DMS114 treated with DMSO at 0.1 percent for 48 hours (cell line): ENCODE measurements at regions not wholly inside any gene's neighbourhood (a gene's known extent, or its start where the extent isn't known, plus 50 kb on each side); places are given as distances from the start of the nearest gene placed in this dataset.

Experiments
- DNase-seq: peaks from one replicate; lab custom pipeline; 2025; ENCODE audit not compliant: unreplicated experiment; lab: John Stamatoyannopoulos, UW

DNA sequence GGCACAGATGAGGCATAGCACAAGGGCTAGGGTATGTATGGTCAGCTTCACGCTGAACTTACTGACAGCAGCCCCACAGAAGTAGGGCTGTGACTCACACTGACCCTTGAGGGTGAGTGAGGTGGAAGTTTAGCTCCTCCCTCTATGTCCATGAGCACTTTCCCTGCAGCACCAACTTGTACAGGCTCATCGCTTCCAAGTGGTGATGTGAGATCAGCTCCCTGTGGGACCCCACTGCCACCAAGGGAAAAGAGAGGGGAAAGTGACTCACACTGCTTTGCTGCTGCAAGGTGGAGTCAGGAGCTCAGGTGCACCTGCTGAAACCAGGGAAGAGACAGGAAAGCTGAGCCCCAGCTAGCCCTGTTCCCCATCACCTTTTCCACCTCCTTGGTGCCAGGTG lies 91.5 kb downstream of the TEX51 start:
- no peak for DNase-seq

DNA sequence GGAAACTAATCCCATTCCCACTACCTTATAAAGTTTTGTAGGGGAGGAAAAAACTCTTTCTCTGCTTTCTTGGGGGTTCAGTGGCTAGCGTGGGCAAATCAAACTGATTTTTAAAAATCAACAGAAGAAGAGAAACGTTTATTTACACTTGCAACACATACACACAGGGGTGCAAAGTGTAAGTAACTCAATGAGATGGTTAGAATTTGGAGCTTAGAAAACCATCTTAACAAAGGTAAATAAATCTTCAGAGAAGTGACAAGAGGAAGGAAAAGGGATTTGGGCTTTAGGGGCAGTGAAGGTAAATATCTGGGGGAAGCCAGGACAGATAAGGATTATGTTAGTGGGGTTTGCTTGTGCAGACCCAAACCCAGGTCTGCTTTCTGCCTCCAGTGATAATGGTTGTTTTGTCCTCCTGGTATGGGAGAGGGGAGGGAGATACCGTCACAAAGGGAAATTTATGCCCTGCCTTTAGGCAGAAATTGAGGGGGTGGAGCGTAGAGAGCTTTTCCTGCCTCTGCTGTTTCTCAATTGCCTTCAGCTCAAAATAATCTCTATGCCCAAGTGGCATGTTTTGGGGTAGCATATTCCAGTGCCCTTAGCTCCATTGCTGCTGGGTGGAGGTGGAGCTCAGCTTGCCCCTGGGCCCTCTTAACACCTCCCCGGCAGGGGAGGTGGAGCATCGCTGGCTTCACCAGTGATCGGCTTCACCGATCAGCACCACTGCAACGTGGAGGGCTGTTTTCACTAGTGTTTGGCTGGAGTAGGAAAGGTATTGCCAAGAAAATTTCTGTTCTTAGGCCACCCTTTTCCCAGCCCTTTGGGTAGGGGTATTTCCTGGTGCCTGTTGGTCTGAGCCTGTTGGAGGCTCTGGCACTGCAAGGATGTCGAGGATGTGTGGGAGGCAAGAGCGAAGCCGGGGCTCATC lies 92.2 kb downstream of the TEX51 start:
- DNase-seq: no peak

DNA sequence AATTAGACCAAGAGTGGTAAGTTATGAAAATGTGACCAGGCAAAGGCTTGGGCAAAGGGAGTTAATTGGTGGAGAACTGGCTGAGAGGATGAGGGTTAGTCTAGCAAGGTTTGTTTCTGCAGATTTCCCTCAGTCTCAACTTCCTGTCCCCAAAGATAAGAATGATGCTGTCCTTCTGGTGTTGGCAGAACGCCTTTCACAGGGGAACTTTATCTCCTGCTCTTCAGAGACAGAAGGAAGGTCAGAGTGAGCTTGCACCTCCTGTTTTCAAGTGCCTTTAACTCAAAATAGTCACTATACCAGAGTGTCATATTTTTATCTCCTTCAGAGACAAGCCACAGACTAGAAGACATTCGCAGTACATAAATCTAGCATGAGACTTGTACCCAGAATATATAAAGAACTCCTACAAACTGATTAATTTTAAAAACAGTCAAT lies 95.7 kb downstream of the TEX51 start:
- DNase-seq: no peak

DNA sequence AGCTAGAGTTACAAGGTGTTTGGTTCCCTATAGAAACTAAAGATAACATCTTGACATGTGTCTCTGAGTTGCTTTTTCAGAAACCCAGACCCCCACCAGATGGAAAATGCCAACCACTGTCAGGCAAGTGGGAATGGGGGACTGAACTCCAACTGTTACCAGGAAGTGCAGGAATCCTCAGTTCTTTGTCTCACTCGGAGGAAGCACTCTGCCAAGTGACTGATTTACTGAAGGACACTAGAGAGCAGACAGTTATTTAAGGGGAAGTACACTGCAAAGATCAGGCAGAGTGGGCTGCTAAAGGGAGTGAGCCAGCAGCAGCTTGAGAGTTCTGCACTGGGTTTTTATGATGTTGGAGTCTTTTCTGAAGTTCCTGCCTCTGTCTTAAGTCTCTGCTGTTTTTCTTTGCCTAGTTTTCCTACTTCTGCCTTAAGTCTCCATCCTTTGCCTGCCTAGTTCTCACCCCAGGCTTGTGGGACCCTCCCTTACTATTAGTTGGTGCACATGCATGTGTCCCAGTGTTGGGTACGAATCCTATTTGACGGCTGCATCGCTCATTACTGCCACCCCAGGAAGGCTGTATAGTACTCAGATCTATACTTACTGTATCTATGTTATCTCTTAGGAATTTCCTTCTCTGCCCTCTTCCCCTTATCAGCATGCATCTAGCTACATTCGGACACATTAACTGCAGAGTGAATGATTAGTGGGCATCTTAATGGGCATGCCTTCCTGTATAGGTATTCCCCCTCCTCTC lies 97.1 kb downstream of the TEX51 start:
- DNase-seq: no peak

DNA sequence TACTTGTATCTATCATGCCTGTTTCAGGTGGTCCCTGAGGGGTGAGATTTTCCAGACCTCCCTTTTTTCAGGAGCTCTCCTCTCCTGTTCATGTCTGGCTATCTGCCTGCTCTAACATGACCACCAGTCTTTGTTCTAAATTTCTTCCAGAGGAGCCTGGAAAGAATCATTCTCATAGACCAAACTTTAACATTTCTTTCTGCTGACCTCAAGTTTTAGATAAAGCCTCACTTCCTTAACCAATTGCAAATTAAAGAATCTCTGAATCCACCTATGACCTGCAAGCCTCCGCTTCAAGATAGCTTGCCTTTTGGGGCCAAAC lies 97.6 kb downstream of the TEX51 start:
- DNase-seq: no peak
